Adrenal gland (tissue), 5 donors: ENCODE measurements at regions not wholly inside any gene's neighbourhood (a gene's known extent, or its start where the extent isn't known, plus 50 kb on each side); places are given as distances from the start of the nearest gene placed in this dataset.

Experiments used
- CTCF ChIP-seq, 6 experiments: fragments of 450-650 bp in 4 of 6; fragments of 200-600 bp in 2 of 6; sonication (generic) in 1 of 6; IDR thresholded peaks; 1 replicate in 5 of 6; 2 replicates in 1 of 6; pipeline versions ENCODE4 v1.5.1 to v1.8.0; 2016 to 2021; ENCODE audit warnings: antibody characterized with exemption in 6 of 6, mild to moderate bottlenecking in 2 of 6, moderate library complexity in 1 of 6
- POLR2A ChIP-seq, 2 donors: fragments of 450-650 bp; IDR thresholded peaks; one replicate each; pipeline ENCODE4 v1.6.1; 2017; ENCODE audit warnings: antibody characterized with exemption in 2 of 2, mild to moderate bottlenecking in 2 of 2, moderate library complexity in 1 of 2
- donor health status: DM: no; HTN: no; CAD: no.

GRCh38 chr12:19799895-19800602 is 360.8 kb downstream of the AEBP2 start:
- TF ChIP-seq CTCF (IDR thresholded peaks at IDR 0.05), result no peak
- no peak for TF ChIP-seq POLR2A (IDR thresholded peaks at IDR 0.05)
